HEK293 (cell line): ENCODE measurements at regions not wholly inside any gene's neighbourhood (a gene's known extent, or its start where the extent isn't known, plus 50 kb on each side); places are given as distances from the start of the nearest gene placed in this dataset.

Experiments used
- SP2 ChIP-seq: fragments of 450-650 bp; formaldehyde crosslinking; IDR thresholded peaks from 2 replicates; pipeline ENCODE4 v1.5.1; 2016; ENCODE audit warnings: missing biosample characterization, missing genetic modification characterization
- ZNF785 ChIP-seq: fragments of 450-650 bp; formaldehyde crosslinking; IDR thresholded peaks from 2 replicates; pipeline ENCODE4 v1.5.1; 2016; ENCODE audit warnings: missing biosample characterization, missing genetic modification characterization
- TF ChIP-seq, protein P1 (sequence below): fragments of 450-650 bp; formaldehyde crosslinking; IDR thresholded peaks from 2 replicates; pipeline ENCODE4 v1.5.1; 2016; ENCODE audit warnings: missing biosample characterization, missing genetic modification characterization
- TF ChIP-seq, protein P2 (sequence below): fragments of 450-650 bp; formaldehyde crosslinking; IDR thresholded peaks from 2 replicates; pipeline ENCODE4 v1.5.1; 2016; ENCODE audit warnings: missing biosample characterization, missing genetic modification characterization

DNA sequence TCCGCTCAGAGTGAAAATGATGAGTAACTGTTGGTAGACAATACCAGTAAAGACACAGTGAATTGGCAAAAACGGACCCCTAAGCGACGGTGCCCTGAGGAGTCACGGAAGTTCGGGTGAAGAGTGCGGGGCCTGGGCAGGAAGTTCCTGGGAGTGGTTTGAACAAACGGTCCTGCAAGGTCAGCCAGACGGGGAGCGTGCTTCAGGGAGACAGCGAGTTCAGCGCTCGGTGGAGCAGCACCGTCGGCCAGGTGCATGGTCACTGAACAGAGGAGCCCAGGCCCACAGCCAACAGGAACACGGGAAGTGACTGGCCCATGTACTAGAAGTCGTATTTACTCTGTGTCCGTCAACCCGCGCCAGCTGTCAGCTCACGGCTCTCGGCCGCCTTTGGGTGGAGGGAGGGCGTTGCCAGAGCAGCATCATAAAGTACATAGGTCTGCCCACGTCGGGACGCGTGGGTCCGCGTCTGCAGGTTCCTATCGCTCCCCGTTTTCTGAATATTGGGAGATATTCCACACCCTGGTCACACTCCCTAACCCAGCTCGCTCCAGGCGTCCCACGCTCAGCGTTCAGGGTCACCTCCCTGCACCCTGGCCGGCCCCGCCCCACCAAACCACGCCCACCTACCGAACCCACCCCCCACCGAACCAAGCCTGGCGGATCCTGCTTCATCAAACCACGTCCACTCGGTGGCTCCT is 75.6 kb upstream of the UXS1 start:
- TF ChIP-seq, protein P1, sequence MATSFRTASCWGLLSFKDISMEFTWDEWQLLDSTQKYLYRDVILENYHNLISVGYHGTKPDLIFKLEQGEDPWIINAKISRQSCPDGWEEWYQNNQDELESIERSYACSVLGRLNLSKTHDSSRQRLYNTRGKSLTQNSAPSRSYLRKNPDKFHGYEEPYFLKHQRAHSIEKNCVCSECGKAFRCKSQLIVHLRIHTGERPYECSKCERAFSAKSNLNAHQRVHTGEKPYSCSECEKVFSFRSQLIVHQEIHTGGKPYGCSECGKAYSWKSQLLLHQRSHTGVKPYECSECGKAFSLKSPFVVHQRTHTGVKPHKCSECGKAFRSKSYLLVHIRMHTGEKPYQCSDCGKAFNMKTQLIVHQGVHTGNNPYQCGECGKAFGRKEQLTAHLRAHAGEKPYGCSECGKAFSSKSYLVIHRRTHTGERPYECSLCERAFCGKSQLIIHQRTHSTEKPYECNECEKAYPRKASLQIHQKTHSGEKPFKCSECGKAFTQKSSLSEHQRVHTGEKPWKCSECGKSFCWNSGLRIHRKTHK (tag by site-specific recombination) = no peak
- TF ChIP-seq, protein P2, sequence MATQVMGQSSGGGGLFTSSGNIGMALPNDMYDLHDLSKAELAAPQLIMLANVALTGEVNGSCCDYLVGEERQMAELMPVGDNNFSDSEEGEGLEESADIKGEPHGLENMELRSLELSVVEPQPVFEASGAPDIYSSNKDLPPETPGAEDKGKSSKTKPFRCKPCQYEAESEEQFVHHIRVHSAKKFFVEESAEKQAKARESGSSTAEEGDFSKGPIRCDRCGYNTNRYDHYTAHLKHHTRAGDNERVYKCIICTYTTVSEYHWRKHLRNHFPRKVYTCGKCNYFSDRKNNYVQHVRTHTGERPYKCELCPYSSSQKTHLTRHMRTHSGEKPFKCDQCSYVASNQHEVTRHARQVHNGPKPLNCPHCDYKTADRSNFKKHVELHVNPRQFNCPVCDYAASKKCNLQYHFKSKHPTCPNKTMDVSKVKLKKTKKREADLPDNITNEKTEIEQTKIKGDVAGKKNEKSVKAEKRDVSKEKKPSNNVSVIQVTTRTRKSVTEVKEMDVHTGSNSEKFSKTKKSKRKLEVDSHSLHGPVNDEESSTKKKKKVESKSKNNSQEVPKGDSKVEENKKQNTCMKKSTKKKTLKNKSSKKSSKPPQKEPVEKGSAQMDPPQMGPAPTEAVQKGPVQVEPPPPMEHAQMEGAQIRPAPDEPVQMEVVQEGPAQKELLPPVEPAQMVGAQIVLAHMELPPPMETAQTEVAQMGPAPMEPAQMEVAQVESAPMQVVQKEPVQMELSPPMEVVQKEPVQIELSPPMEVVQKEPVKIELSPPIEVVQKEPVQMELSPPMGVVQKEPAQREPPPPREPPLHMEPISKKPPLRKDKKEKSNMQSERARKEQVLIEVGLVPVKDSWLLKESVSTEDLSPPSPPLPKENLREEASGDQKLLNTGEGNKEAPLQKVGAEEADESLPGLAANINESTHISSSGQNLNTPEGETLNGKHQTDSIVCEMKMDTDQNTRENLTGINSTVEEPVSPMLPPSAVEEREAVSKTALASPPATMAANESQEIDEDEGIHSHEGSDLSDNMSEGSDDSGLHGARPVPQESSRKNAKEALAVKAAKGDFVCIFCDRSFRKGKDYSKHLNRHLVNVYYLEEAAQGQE (tag by site-specific recombination) = no peak
- peak; percentile 44 for TF ChIP-seq SP2 (tag by site-specific recombination)
- TF ChIP-seq ZNF785 = no peak
